ENCODE measurements at regions not wholly inside any gene's neighbourhood (a gene's known extent, or its start where the extent isn't known, plus 50 kb on each side); places are given as distances from the start of the nearest gene placed in this dataset.

DNA sequence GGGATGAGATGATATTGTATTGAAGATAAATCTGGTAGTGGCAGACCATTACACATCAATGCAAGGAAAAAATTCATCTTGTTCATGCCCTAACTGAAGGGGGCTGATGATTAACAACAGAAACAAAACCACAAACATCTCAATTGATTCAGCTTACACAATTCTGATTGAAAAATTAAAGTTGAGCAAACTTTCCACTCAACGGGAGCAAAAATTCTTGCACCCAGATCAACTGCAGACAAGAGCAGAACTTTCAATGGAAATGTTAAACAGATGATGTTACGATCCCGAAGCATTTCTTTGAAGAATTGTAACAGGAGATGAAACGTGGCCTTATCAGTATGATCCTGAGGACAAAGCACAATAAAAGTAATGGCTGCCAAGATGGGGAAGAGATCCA lies 172.4 kb upstream of the SOX5 start:
- no peak overlapping the region for H2BK5ac ChIP-seq (ENCODE audit: low read length)
- H3K27me3 ChIP-seq (ENCODE audit: control insufficient read depth in 3 of 3, insufficient read depth in 3 of 3, low read depth in 1 of 3, low read length in 3 of 3) = no peaks in the 10 kb centered on the region
- no peak overlapping the region for H3K18ac ChIP-seq (ENCODE audit: low read length)
- no peak overlapping the region for H3K27ac ChIP-seq (replicated peaks; ENCODE audit: low read length)
- no peak overlapping the region for H2BK15ac ChIP-seq (ENCODE audit: low read length)
- H3K4ac ChIP-seq (ENCODE audit: low read length) = no peak overlapping the region
- no peak overlapping the region for H3K14ac ChIP-seq (ENCODE audit: low read length)
- no peak overlapping the region for H3K9ac ChIP-seq (ENCODE audit: low read depth, low read length, poor library complexity)
- no peaks in the 10 kb centered on the region for H3K9me3 ChIP-seq (replicated peaks in 1 of 2; ENCODE audit: control insufficient read depth in 2 of 2, insufficient read depth in 1 of 2, low read depth in 1 of 2, low read length in 2 of 2)
- no peak for DNase-seq (ENCODE audit: low spot score)
- no CpG with 5 or more reads among the region's 4 CpGs for WGBS, 2 donors (ENCODE audit: extremely low coverage in 2 of 2, insufficient read length in 2 of 2, insufficient replicate concordance in 1 of 2)
- H2BK120ac ChIP-seq (ENCODE audit: low read depth, low read length) = no peak overlapping the region
- H4K8ac ChIP-seq (ENCODE audit: low read depth, low read length) = no peak overlapping the region
- H3K23ac ChIP-seq (ENCODE audit: low read depth, low read length, poor library complexity) = no peak overlapping the region
- H2AK5ac ChIP-seq (ENCODE audit: low read depth, low read length) = no peak overlapping the region
- H4K91ac ChIP-seq (ENCODE audit: low read depth, low read length, poor library complexity) = no peak overlapping the region
- H3K4me3 ChIP-seq (ENCODE audit: low read length in 2 of 2) = no peak overlapping the region
- no peaks in the 10 kb centered on the region for H3K36me3 ChIP-seq (replicated peaks in 1 of 2; ENCODE audit: control insufficient read depth in 2 of 2, insufficient read depth in 2 of 2, low read length in 2 of 2)
- H3K79me1 ChIP-seq (ENCODE audit: low read depth, low read length) = no peaks in the 10 kb centered on the region
- no peak overlapping the region for H3K4me2 ChIP-seq (ENCODE audit: insufficient read depth, low read length, poor library complexity, severe bottlenecking)
- H2AFZ ChIP-seq (ENCODE audit: low read length) = no peak overlapping the region
- H2BK12ac ChIP-seq (ENCODE audit: low read length) = no peak overlapping the region
- H3K4me1 ChIP-seq (ENCODE audit: control insufficient read depth in 2 of 2, insufficient read depth in 1 of 2, low read depth in 1 of 2, low read length in 2 of 2) = no peaks in the 10 kb centered on the region

DNA sequence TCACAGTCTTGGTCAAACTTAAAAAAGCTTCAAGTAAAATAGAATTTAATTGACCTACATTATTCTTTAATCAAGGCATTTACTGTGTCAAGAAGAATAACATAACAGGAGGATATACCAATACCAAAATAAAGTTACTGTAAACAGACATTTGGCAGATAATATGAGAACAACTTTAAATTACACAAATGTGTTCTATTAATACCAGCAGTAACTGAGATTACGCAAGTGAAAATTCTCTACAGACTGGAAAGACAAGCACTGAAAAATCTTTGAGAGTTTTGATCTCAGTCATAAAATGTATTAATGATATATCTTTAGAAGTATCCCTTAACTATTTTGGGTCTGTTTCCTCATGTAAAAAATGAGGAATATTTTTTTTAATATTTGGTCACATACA lies 169.2 kb upstream of the SOX5 start:
- Histone ChIP-seq H2BK120ac (ENCODE audit: low read depth, low read length) (no peak overlapping the region), H2AFZ (ENCODE audit: low read length) (no peak overlapping the region), H2BK12ac (ENCODE audit: low read length) (no peak overlapping the region), H3K9ac (ENCODE audit: low read depth, low read length, poor library complexity) (no peak overlapping the region), H3K79me1 (ENCODE audit: low read depth, low read length) (no peaks in the 10 kb centered on the region), H3K18ac (ENCODE audit: low read length) (no peak overlapping the region), H2AK5ac (ENCODE audit: low read depth, low read length) (no peak overlapping the region), H2BK15ac (ENCODE audit: low read length) (no peak overlapping the region), H4K91ac (ENCODE audit: low read depth, low read length, poor library complexity) (no peak overlapping the region), H3K4me2 (ENCODE audit: insufficient read depth, low read length, poor library complexity, severe bottlenecking) (no peak overlapping the region), H3K23ac (ENCODE audit: low read depth, low read length, poor library complexity) (no peak overlapping the region), H3K14ac (ENCODE audit: low read length) (no peak overlapping the region), H3K36me3 (replicated peaks in 1 of 2; ENCODE audit: control insufficient read depth in 2 of 2, insufficient read depth in 2 of 2, low read length in 2 of 2) (no peaks in the 10 kb centered on the region), H3K27ac (replicated peaks; ENCODE audit: low read length) (no peak overlapping the region), H3K4me1 (ENCODE audit: control insufficient read depth in 2 of 2, insufficient read depth in 1 of 2, low read depth in 1 of 2, low read length in 2 of 2) (no peaks in the 10 kb centered on the region), H4K8ac (ENCODE audit: low read depth, low read length) (no peak overlapping the region), H3K4me3 (ENCODE audit: low read length in 2 of 2) (no peak overlapping the region), H3K27me3 (ENCODE audit: control insufficient read depth in 3 of 3, insufficient read depth in 3 of 3, low read depth in 1 of 3, low read length in 3 of 3) (no peaks in the 10 kb centered on the region), H2BK5ac (ENCODE audit: low read length) (no peak overlapping the region), H3K9me3 (replicated peaks in 1 of 2; ENCODE audit: control insufficient read depth in 2 of 2, insufficient read depth in 1 of 2, low read depth in 1 of 2, low read length in 2 of 2) (no peaks in the 10 kb centered on the region), H3K4ac (ENCODE audit: low read length) (no peak overlapping the region)
- DNase-seq (ENCODE audit: low spot score) = no peak
- no CpG with 5 or more reads among the region's 1 CpG for WGBS, 2 donors (ENCODE audit: extremely low coverage in 2 of 2, insufficient read length in 2 of 2, insufficient replicate concordance in 1 of 2)

DNA sequence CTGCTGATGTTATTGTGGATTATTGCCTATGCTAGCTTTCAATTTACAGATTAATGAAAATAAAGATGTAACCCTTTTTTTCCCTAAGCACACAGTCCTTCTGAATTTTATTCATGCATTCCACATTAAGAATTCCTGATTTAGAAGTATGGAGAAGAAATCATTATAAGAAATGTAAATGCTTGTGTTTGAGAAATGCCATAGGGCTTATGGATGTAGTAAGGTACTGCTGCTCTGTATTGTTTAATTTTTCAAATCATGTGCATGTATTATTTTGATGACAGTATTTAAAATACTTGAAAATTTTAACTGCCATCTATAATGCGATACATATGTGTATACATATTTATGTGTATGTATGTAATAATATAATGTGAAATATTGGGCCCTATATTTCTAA lies 167.1 kb upstream of the SOX5 start:
- DNase-seq (ENCODE audit: low spot score) = no peak
- WGBS, 2 donors (ENCODE audit: extremely low coverage in 2 of 2, insufficient read length in 2 of 2, insufficient replicate concordance in 1 of 2) = no CpG with 5 or more reads among the region's 1 CpG
- H3K27ac ChIP-seq (replicated peaks; ENCODE audit: low read length) = no peak overlapping the region
- no peak overlapping the region for H3K4me3 ChIP-seq (ENCODE audit: low read length in 2 of 2)
- no peak overlapping the region for H4K8ac ChIP-seq (ENCODE audit: low read depth, low read length)
- no peaks in the 10 kb centered on the region for H3K27me3 ChIP-seq (ENCODE audit: control insufficient read depth in 3 of 3, insufficient read depth in 3 of 3, low read depth in 1 of 3, low read length in 3 of 3)
- H2AFZ ChIP-seq (ENCODE audit: low read length) = no peak overlapping the region
- no peaks in the 10 kb centered on the region for H3K36me3 ChIP-seq (replicated peaks in 1 of 2; ENCODE audit: control insufficient read depth in 2 of 2, insufficient read depth in 2 of 2, low read length in 2 of 2)
- no peak overlapping the region for H3K4me2 ChIP-seq (ENCODE audit: insufficient read depth, low read length, poor library complexity, severe bottlenecking)
- H2BK120ac ChIP-seq (ENCODE audit: low read depth, low read length) = no peak overlapping the region
- H3K9ac ChIP-seq (ENCODE audit: low read depth, low read length, poor library complexity) = no peak overlapping the region
- H3K18ac ChIP-seq (ENCODE audit: low read length) = no peak overlapping the region
- H2AK5ac ChIP-seq (ENCODE audit: low read depth, low read length) = no peak overlapping the region
- H3K4me1 ChIP-seq (ENCODE audit: control insufficient read depth in 2 of 2, insufficient read depth in 1 of 2, low read depth in 1 of 2, low read length in 2 of 2) = no peaks in the 10 kb centered on the region
- no peak overlapping the region for H2BK12ac ChIP-seq (ENCODE audit: low read length)
- H3K9me3 ChIP-seq (replicated peaks in 1 of 2; ENCODE audit: control insufficient read depth in 2 of 2, insufficient read depth in 1 of 2, low read depth in 1 of 2, low read length in 2 of 2) = no peaks in the 10 kb centered on the region
- no peak overlapping the region for H2BK15ac ChIP-seq (ENCODE audit: low read length)
- H3K4ac ChIP-seq (ENCODE audit: low read length) = no peak overlapping the region
- H2BK5ac ChIP-seq (ENCODE audit: low read length) = no peak overlapping the region
- H3K14ac ChIP-seq (ENCODE audit: low read length) = no peak overlapping the region
- H3K23ac ChIP-seq (ENCODE audit: low read depth, low read length, poor library complexity) = no peak overlapping the region
- H3K79me1 ChIP-seq (ENCODE audit: low read depth, low read length) = no peaks in the 10 kb centered on the region
- no peak overlapping the region for H4K91ac ChIP-seq (ENCODE audit: low read depth, low read length, poor library complexity)

DNA sequence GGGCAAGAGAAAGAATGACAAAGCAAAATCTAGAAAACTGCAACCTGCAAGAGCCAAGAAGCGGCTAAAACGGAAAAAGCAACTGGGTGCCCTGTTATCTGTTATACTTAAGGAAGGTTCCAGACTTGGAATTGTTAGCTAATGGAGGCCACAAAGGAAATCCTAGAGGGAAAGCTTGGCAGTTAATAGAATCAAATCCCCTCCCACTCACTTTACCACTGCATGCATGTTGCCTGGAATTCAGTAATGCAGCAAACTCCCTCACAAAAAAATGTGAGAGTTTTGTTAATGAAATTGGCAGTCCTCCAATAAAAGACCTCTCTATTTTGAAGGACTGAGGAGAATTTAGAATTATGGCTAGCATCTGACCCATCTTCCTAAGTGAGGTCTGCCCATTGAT lies 164.2 kb upstream of the SOX5 start:
- Histone ChIP-seq H3K9ac (ENCODE audit: low read depth, low read length, poor library complexity) (no peak overlapping the region), H3K27ac (replicated peaks; ENCODE audit: low read length) (no peak overlapping the region), H3K4ac (ENCODE audit: low read length) (no peak overlapping the region), H3K4me1 (ENCODE audit: control insufficient read depth in 2 of 2, insufficient read depth in 1 of 2, low read depth in 1 of 2, low read length in 2 of 2) (no peaks in the 10 kb centered on the region), H2BK5ac (ENCODE audit: low read length) (no peak overlapping the region), H3K79me1 (ENCODE audit: low read depth, low read length) (no peaks in the 10 kb centered on the region), H3K9me3 (replicated peaks in 1 of 2; ENCODE audit: control insufficient read depth in 2 of 2, insufficient read depth in 1 of 2, low read depth in 1 of 2, low read length in 2 of 2) (no peaks in the 10 kb centered on the region), H2BK12ac (ENCODE audit: low read length) (no peak overlapping the region), H3K4me3 (ENCODE audit: low read length in 2 of 2) (no peak overlapping the region), H3K4me2 (ENCODE audit: insufficient read depth, low read length, poor library complexity, severe bottlenecking) (no peak overlapping the region), H2AFZ (ENCODE audit: low read length) (no peak overlapping the region), H4K8ac (ENCODE audit: low read depth, low read length) (no peak overlapping the region), H3K27me3 (ENCODE audit: control insufficient read depth in 3 of 3, insufficient read depth in 3 of 3, low read depth in 1 of 3, low read length in 3 of 3) (no peaks in the 10 kb centered on the region), H4K91ac (ENCODE audit: low read depth, low read length, poor library complexity) (no peak overlapping the region), H3K36me3 (replicated peaks in 1 of 2; ENCODE audit: control insufficient read depth in 2 of 2, insufficient read depth in 2 of 2, low read length in 2 of 2) (no peaks in the 10 kb centered on the region), H2BK15ac (ENCODE audit: low read length) (no peak overlapping the region), H2BK120ac (ENCODE audit: low read depth, low read length) (no peak overlapping the region), H3K18ac (ENCODE audit: low read length) (no peak overlapping the region), H3K14ac (ENCODE audit: low read length) (no peak overlapping the region), H2AK5ac (ENCODE audit: low read depth, low read length) (no peak overlapping the region), H3K23ac (ENCODE audit: low read depth, low read length, poor library complexity) (no peak overlapping the region)
- no peak for DNase-seq (ENCODE audit: low spot score)
- no CpG with 5 or more reads among the region's 2 CpGs for WGBS, 2 donors (ENCODE audit: extremely low coverage in 2 of 2, insufficient read length in 2 of 2, insufficient replicate concordance in 1 of 2)
